Posterior vena cava (tissue), 2 donors: ENCODE measurements at regions not wholly inside any gene's neighbourhood (a gene's known extent, or its start where the extent isn't known, plus 50 kb on each side); places are given as distances from the start of the nearest gene placed in this dataset.

Source experiments
- DNase-seq: peaks from one replicate; pipeline ENCODE4 v3.0.0-alpha.2; 2020; ENCODE audit warnings: low spot score
- intact Hi-C, 2 donors: fragments of 100-400 bp; cut with DNase I; formaldehyde crosslinking; loops; one replicate each; pipeline versions ENCODE4 v1.14.1 to v1.14.2; 2022 to 2023
- donor health status: DM: yes; HTN: yes; CAD: no.
- donor health status: DM: yes; HTN: yes; CAD: no.

- DNase-seq, result peak; percentile 52
- intact Hi-C loops, result no loop called here
Measured at GRCh38 chr15:70469651-70470555, 293.5 kb downstream of the UACA start.

- intact Hi-C loops, result no loop called here
- peak; percentile 47 for DNase-seq
Measured at GRCh38 chr15:70469182-70469581, 294.2 kb downstream of the UACA start.

- intact Hi-C loops, result no loop called here
- peak; percentile 82 for DNase-seq
Measured at GRCh38 chr15:70466895-70467529, 296.3 kb downstream of the UACA start.

DNA sequence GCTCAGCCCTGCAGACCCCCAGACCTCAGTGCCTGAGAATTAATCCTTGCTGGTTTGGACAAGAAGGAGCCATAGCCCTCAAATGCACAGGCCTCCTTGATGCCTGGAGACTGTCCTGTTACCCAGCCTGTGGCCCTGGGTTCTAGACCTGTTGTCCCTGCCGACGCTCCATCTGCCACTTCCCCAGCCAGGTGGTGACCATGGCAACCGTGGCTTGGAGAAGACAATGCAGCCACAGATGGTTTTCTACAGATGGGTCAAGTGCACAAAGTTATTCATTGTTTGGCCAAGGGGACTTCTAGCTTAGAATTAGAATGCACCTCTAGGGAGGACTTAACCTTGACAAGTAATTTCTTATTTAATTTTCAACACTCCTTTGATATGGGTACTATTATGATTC is 297.1 kb downstream of the UACA start:
- DNase-seq, result peak; percentile 29
- intact Hi-C loops, result no loop called here

- intact Hi-C loops, result no loop called here
- peak; percentile 38 for DNase-seq
Measured at GRCh38 chr15:70465812-70466211, 297.5 kb downstream of the UACA start.

GRCh38 chr15:70463453-70463834 is 299.9 kb downstream of the UACA start:
- intact Hi-C loops, result loop anchor here in 1 of 2 donors (5.0 kb wide), 1 partner anchor 344 kb away; no protein-coding TSS in a partner anchor

GRCh38 chr15:70461992-70462391 is 301.4 kb downstream of the UACA start:
- intact Hi-C loops, result loop anchor here in 1 of 2 donors (5.0 kb wide), 1 partner anchor 345 kb away; no protein-coding TSS in a partner anchor
- no peak for DNase-seq

More at GRCh38 chr15:70463453-70463834, 299.9 kb downstream of the UACA start:
- no peak for DNase-seq

- intact Hi-C loops, result loop anchor here in 1 of 2 donors (5.0 kb wide), 1 partner anchor 346 kb away; no protein-coding TSS in a partner anchor
- no peak for DNase-seq
Measured at GRCh38 chr15:70461017-70461416, 302.3 kb downstream of the UACA start.

DNA sequence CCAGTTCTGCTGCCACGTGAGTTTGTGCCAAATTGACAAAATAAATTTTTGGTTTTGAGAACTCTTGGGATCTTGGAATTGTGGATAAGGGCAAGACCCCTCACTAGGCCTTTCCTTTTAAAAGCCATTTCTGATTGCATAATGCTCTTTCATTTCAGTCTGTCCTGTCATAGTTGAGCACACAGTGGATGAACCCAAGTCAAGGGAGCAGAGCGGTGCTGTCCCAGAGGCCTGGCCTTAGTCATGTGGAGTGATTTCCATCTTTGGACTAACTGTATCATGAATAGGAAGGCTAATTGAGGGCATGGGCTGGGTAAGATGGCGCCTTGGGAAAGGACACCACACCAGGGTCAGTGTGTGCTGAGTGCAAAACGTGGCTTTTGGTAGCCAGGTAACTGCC is 304.0 kb downstream of the UACA start:
- intact Hi-C loops, result no loop called here
- peak; percentile 62 for DNase-seq

GRCh38 chr15:70453766-70454165 is 309.6 kb downstream of the UACA start:
- DNase-seq, result no peak
- intact Hi-C loops, result no loop called here

- DNase-seq, result no peak
- intact Hi-C loops, result no loop called here
Measured at GRCh38 chr15:70453238-70453637, 310.1 kb downstream of the UACA start.

DNA sequence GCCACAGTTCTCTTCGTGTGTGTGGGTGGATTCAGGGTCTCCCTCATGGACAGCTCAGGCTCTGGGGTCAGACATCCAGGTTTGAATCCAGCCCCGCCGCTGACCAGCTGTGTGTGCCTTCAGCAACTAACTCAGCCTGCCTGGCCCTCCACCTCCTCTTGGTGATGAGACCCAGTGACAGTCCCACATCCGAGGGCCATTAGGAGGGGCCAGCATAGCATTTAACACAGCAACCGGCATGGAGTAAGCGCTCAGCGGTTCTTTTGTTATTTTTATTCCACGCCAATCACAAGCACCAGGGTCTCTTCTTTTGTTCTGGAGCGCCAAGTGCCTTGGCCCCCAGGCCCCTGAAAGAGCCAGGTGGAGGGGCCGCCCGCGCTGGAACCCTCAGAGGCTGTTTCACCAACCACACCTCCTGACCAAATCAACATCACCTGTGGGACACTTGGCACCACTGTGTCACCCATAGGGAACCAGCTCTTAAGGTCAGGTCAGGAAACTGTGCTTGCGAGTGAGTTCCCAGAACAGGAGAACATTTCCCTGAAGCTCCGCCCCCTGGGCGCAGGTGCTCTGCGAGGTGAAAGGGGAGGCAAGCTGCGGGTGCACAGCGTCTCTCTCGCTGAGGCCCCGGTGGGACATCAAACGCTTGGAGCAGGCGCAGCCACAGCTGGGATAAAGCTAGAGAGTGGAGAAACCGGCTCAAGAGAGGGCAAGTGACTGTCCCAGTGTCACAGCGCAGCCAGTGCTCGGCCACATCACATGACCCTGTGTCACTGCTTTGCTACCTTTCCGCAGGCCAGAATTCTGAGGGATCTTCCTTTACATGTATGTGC is 311.3 kb downstream of the UACA start:
- intact Hi-C loops, result no loop called here

GRCh38 chr15:70450142-70450443 is 313.3 kb downstream of the UACA start:
- no peak for DNase-seq
- intact Hi-C loops, result no loop called here

More for the DNA sequence above, 311.3 kb downstream of the UACA start:
- no peak for DNase-seq

GRCh38 chr15:70449311-70450141 is 313.8 kb downstream of the UACA start:
- intact Hi-C loops, result no loop called here

GRCh38 chr15:70447928-70448698 is 315.2 kb downstream of the UACA start:
- DNase-seq, result peak; percentile 85
- intact Hi-C loops, result no loop called here

More at GRCh38 chr15:70449311-70450141, 313.8 kb downstream of the UACA start:
- no peak for DNase-seq

GRCh38 chr15:70447521-70447920 is 315.8 kb downstream of the UACA start:
- DNase-seq, result no peak

DNA sequence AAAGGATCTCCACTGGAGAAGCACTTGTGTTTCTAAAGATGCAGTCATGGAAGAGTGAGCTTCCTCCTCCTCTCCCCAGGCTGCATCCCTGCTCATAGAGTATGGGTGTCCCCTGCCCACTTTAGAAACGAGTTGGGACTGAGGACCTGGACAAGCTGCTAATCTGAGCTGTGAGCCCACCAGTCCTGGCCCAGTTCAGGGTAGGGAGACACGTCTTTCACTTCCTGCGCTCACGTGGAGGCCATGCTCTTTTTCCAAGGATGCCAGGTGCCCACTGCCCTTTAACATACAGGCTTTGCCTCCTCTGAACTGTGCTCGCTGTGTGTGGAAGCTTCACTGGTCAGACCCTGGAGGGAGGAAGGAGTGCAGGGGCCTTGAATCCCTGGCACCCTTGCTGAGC is 316.3 kb downstream of the UACA start:
- no peak for DNase-seq
- intact Hi-C loops, result no loop called here

More at GRCh38 chr15:70447521-70447920, 315.8 kb downstream of the UACA start:
- intact Hi-C loops, result no loop called here
